ENCODE measurements at regions not wholly inside any gene's neighbourhood (a gene's known extent, or its start where the extent isn't known, plus 50 kb on each side); places are given as distances from the start of the nearest gene placed in this dataset.
"Not testable (repeated sequence)": the region's sequence is repeated elsewhere in the genome, so short reads cannot be mapped to it uniquely, and the experiment has no call there.

DNA sequence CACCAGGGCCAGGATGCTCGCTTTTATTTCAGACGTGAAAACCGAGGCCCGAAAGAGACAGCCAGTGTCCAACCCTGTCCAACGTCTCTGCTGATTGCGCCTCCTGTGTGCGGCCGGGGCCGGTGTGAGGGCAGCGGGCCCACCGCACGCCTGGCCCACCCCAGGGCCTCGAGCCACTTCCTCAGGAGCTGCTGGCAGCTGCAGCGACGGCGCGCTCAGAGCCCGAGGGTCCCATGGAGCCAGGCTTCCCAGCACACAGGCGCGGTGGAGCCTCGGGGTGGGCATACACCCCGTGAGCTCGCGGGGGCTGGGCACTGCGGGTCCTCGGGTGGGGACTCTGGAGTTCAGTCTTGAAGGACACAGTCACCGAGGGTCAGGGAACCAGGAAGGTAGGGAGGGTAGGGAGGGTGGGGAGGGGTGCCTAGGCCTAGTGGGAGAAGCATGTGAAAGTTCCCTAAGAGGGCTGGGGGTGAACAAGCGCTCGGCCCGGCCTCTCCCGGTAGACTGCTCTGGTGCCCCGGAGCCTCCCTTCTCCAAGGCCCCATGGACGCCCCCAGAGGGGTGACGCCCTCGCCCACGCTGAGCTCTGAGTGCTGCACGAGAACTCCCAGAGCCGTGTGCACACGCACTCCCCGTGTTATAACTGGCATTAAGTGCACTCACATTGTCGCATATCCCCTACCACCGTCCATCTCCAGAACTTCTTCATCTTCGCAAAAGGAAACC lies 1547.2 kb downstream of the RPIA start:
- H3K4me3 ChIP-seq (ENCODE audit: low read depth, low read length) = not testable (repeated sequence)

DNA sequence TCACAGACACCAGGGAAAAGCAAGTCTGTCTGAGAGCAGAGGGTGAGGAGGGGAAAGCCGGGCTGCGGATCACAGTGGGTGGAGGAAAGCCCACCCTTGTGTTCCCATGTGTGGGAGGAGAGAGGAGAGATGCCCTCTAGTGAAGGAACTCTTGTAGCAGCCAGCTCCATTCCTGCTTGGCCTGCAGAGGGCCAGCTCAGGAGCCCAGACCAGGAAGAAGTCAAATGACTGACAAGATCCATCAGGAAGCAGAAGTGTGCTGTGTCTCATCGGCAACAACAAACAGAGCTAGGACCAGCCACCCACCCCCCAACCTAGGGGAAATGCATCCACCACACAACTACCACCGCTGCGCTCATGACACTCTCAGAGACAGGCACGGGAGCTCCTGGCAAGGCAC lies 1548.3 kb downstream of the RPIA start:
- H3K4me3 ChIP-seq (ENCODE audit: low read depth, low read length); DNase-seq (ENCODE audit: low read depth): not testable (repeated sequence)

More for the DNA sequence above, 1547.2 kb downstream of the RPIA start:
- not testable (repeated sequence) for DNase-seq (ENCODE audit: low read depth)

DNA sequence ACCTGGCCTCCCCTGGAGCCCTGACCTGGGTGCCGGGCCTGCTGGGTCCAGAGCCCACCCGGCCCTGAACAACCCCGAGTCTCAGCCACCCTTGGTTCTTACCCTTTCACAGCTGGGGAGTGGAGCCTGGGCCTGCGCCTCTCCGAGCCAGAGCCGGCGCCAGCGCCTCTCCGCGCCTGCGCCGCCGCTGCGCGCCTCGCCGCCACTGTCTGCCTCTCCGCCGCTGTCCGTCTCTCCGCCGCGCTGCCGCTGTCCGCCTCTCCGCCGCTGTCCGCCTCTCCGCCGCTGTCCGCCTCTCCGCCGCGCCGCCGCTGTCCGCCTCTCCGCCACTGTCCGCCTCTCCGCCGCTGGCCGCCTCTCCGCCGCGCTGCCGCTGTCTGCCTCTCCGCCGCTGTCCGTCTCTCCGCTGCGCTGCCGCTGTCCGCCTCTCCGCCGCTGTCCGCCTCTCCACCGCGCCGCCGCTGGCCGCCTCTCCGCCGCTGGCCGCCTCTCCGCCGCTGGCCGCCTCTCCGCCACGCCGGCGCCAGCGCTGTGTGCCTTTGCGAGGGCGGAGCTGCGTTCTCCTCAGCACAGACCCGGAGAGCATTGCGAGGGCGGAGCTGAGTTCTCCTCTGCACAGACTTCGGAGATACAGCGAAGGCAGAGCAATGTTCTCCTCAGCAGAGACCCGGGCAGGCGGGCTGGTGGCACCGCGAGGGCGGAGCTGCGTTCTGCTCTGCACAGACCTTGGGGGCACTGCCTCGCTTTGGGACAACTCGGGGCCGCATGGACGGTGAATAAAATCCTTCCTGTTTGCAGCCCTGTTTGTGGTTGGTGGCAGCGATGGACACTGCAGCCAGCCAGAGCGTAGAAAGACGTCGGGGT lies 1553.7 kb downstream of the RPIA start:
- DNase-seq (ENCODE audit: low read depth); H3K4me3 ChIP-seq (ENCODE audit: low read depth, low read length): not testable (repeated sequence)

DNA sequence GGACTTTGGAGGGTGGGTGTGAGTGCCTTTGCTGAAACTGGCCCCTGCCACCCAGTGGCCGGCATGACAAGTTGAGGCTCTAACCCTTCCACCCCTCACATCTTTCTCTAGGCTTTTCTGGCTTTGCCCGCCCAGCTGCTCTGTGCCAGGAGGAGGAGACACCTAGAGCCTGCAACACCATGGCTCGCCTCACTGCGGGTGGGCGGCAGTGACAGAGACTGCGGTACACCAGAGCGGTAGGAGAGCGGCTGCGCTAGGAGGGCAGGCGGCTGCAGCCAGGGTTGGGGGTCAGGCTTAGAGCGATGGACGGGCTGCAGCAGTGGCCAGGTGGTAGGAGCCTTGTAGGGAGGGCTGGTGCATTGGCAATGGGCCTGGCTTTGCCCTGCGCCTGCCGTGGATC lies 1556.9 kb downstream of the RPIA start:
- DNase-seq (ENCODE audit: low read depth); H3K4me3 ChIP-seq (ENCODE audit: low read depth, low read length): not testable (repeated sequence)

DNA sequence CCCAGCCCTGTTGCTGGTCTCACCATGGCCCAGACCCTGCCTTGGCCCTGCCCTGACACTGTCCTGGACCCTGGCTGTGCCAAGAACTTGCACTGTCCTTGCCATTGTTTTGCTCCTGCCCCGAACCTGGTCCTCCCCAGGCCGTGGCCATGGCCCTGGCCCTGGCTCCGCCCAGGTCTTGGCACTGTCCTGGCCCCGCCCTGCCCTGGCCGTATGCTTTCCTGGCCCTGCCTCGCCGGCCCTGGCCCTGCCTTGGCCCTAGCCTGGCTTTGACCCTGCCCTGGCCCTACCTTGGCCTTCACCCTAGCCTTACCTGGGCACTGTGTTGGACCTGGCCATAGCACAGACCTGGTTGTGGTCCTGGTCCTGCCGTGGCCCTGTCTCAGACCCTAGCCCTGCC lies 1558.9 kb downstream of the RPIA start:
- H3K4me3 ChIP-seq (ENCODE audit: low read depth, low read length) = not testable (repeated sequence)

DNA sequence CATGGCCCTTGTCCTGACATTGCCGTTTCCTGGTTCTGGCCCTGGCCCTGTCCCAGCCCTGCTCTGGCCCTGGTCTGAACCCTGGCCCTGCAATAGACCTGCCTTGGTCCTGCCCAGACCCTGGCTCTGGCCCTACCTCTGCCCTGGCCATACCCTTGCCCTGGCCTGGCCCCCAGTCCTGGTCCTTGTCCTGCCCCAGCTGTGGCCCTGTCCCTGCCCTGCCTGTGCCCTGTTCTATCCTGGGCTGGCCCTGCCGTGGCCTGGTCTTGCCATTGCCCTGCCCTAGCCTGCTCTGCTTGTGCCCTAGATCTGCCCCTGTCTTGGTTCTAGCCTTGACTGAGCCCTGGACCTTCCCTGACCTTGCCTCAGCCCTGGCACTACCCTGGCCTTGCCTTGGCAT lies 1560.1 kb downstream of the RPIA start:
- not testable (repeated sequence) for DNase-seq (ENCODE audit: low read depth); H3K4me3 ChIP-seq (ENCODE audit: low read depth, low read length)

More for the DNA sequence above, 1558.9 kb downstream of the RPIA start:
- DNase-seq (ENCODE audit: low read depth) = not testable (repeated sequence)

DNA sequence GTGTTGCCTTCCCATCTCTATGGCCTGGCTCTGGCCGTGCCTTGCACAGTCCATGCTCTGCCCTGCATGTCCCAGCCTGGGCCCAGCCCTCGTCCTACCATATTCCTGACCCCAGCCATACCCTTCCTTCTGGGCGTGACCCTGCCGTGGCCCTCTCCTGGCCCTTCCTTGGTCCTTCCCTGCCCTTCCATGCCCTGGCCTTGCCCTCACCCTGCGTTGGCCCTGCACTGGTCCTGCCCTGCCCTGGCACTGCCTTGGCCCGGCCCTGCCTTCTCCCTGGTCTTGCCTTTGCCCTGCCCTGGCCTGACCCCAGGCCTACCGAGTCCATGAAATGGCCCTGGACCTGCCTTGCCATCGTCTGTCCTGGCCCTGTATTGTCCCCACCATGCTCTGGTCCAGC lies 1561.8 kb downstream of the RPIA start:
- DNase-seq (ENCODE audit: low read depth); H3K4me3 ChIP-seq (ENCODE audit: low read depth, low read length): not testable (repeated sequence)

DNA sequence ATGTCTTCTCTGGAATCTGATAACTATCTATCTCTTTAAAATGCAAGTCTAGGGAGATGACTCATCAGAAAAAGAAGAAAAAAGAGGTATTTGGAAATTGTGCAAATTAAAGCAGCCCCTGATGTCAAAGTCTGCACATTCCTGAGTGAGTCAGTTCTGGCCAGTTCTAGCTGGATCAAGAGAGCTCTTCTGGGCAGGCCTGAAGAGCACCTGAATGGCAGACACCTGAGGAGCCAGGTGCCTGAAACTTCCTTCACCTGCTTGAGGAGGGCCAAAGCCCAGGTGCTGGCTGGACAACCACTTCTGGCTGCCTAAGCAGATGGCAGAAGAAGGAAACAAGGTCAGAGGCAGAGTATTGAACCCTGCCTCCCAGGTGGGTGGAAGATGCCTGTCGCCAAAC lies 1575.4 kb downstream of the RPIA start:
- not testable (repeated sequence) for H3K4me3 ChIP-seq (ENCODE audit: low read depth, low read length); DNase-seq (ENCODE audit: low read depth)

DNA sequence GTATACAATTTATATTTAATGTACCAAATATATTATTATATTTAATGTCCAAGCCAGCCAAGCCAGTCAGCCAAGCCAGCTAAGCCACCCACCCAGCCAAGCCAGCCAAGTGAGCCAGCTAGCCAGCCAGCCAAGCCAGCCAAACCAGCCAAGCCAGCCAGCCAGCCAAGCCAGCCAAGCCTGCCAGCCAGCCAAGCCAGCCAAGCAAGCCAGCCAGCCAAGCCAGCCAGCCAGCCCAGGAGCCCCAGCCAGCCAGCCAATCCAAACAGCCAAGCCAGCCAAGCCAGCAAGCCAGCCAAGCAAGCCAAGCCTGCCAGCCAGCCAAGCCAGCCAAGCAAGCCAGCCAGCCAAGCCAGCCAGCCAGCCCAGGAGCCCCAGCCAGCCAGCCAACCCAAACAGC lies 1596.3 kb downstream of the RPIA start:
- not testable (repeated sequence) for H3K4me3 ChIP-seq (ENCODE audit: low read depth, low read length); DNase-seq (ENCODE audit: low read depth)

DNA sequence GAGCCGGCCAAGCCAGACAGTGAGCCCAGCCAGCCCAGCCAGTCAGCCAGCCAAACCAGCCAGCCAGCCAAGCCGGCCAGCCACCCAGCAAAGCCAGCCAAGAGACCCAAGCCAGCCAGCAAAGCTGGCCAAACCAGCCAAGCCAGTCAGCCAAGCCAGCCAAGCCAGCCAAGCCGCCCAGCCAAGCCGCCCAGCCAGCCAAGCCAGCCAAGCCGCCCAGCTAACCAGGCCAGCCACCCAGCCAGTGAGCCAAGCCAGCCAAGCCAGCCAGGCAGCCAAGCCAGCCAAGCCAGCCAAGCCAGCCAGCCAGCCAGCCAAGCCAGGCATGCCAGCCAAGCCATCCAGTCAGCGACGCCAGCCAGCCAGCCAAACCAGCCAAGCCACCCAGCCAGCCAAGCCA lies 1596.9 kb downstream of the RPIA start:
- DNase-seq (ENCODE audit: low read depth); H3K4me3 ChIP-seq (ENCODE audit: low read depth, low read length): not testable (repeated sequence)

DNA sequence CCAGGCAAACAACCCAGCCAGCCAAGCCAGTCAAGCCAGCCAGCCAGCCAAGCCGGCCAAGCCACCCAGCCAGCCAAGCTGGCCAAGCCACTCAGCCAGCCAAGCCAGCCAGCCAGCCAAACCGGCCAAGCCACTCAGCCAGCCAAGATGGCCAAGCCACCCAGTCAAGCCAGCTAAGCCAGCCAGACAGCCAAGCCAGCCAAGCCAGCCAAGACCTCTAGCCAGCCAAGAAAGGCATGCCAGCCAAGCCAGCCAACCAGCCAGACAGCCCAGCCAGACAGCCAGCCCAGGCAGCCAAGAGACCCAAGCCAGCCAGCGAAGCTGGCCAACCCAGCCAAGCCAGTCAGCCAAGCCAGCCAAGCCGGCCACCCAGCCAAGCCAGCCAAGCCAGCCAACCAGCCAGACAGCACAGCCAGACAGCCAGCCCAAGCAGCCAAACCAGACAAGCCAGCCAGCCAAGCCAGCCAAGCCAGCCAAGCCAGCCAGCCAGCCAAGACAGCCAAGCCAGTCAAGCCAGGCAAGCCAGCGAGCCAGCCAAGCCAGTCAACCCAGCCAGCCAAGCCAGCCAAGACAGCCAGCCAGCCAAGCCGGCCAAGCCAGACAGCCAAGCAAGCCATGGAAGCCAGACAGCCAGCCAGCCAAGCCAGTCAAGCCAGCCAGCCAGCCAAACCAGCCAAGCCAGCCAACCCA lies 1598.0 kb downstream of the RPIA start:
- DNase-seq (ENCODE audit: low read depth); H3K4me3 ChIP-seq (ENCODE audit: low read depth, low read length): not testable (repeated sequence)

DNA sequence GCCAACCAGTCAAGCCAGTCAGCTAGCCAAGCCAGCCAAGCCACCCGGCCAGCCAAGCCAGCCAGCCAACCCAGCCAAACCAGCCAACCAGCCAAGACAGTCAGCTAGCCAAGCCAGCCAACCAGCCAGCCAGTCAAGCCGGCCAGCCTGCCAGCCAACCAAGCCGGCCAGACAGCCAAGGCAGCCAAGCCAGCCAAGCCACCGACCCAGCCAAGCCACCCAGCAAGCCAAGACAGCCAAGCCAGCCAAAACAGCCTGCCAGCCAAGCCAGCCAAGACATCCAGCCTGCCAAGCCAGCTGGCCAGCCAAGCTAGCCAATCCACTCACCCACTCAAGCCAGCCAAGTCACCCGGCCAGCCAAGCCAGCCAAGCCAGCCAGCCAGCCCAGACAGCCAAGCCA lies 1599.2 kb downstream of the RPIA start:
- DNase-seq (ENCODE audit: low read depth) = not testable (repeated sequence)

DNA sequence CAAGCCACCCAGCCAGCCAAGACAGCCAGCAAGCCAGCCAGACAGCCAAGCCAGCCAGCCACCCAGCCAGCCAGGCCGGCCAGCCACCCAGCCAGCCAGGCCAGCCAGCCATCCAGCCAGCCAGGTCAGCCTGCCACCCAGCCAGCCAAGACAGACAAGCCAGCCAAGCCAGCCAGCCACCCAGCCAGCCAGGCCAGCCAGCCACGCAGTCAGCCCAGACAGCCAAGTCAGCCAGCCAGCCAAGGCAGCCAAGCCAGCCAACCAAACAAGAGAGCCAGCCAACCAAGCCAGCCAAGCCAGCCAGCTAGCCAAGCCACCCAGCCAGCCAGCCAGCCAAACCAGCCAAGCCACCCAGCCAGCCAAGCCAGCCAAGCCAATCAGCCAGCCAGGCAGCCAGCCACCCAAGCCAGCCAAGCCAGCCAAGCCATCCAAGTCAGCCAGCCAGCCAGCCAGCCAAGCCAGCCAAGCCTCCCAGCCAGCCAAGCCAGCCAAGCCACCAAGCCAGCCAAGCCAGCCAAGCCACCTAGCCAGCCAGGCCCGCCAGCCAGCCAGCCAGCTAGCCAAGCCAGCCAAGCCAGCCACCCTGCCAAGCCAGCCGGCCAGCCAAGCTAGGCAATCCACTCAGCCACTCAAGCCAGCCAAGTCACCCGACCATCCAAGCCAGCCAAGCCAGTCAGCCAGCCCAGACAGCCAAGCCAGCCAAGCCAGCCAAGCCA lies 1599.9 kb downstream of the RPIA start:
- not testable (repeated sequence) for H3K4me3 ChIP-seq (ENCODE audit: low read depth, low read length); DNase-seq (ENCODE audit: low read depth)

More for the DNA sequence above, 1599.2 kb downstream of the RPIA start:
- H3K4me3 ChIP-seq (ENCODE audit: low read depth, low read length) = not testable (repeated sequence)

DNA sequence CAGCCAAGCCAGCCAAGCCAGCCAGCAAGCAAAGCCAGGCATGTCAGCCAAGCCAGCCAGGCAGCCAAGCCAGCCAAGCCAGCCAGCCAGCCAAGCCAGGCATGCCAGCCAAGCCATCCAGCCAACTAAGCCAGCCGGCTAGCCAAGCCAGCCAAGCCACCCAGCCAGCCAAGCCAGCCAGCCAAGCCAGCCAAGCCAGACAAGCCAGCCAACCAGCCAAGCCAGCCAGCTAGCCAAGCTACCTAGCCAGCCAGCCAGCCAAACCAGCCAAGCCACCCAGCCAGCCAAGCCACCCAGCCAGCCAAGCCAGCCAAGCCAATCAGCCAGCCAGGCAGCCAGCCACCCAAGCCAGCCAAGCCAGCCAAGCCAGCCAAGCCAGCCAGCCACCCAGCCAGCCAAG lies 1600.5 kb downstream of the RPIA start:
- not testable (repeated sequence) for DNase-seq (ENCODE audit: low read depth)

DNA sequence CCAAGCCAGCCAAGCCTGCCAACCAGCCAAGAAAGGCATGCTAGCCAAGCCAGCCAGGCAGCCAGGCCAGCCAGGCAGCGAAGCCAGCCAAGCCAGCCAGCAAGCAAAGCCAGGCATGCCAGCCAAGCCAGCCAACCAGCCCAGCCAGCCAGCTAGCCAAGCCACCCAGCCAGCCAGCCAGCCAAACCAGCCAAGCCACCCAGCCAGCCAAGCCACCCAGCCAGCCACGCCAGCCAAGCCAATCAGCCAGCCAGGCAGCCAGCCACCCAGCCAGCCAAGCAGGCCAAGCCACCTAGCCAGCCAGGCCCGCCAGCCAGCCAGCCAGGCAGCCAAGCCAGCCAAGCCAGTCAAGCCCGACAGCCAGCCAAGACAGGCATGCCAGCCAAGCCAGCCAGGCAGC lies 1601.0 kb downstream of the RPIA start:
- DNase-seq (ENCODE audit: low read depth) = not testable (repeated sequence)

More for the DNA sequence above, 1600.5 kb downstream of the RPIA start:
- not testable (repeated sequence) for H3K4me3 ChIP-seq (ENCODE audit: low read depth, low read length)

DNA sequence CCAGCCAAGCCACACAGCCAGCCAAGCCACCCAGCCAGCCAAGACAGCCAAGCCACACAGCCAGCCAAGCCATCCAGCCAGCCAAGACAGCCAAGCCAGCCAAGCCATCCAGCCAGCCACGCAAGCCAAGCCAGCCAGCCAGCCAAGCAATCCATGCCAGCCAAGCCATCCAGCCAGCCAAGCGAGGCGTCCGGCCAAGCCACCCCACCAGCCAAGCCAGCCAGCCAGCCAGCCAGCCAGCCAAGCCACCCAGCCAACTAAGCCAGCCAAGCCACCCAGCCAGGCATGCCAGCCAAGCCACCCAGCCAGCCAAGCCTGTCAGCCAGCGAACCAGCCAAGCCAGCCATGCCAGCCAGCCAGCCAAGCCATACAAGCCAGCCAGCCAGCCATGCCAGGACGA lies 1601.8 kb downstream of the RPIA start:
- H3K4me3 ChIP-seq (ENCODE audit: low read depth, low read length); DNase-seq (ENCODE audit: low read depth): not testable (repeated sequence)

More for the DNA sequence above, 1601.0 kb downstream of the RPIA start:
- not testable (repeated sequence) for H3K4me3 ChIP-seq (ENCODE audit: low read depth, low read length)

DNA sequence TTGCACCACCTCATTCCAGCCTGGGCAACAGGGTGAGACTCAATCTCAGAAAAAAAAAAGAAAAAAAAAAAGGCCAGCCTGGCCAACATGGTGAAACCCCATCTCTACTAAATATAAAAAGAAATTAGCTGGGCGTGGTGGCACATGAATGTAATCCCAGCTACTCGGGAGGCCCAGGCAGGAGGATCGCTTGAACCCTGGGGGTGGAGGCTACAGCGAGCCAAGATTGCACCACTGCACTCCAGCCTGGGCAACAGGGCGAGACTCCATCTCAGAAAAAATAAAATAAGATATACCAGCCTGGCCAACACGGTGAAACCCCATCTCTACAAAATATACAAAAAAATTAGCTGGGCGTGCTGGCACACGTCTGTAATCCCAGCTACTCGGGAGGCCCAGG lies 1602.3 kb downstream of the RPIA start:
- not testable (repeated sequence) for DNase-seq (ENCODE audit: low read depth); H3K4me3 ChIP-seq (ENCODE audit: low read depth, low read length)

DNA sequence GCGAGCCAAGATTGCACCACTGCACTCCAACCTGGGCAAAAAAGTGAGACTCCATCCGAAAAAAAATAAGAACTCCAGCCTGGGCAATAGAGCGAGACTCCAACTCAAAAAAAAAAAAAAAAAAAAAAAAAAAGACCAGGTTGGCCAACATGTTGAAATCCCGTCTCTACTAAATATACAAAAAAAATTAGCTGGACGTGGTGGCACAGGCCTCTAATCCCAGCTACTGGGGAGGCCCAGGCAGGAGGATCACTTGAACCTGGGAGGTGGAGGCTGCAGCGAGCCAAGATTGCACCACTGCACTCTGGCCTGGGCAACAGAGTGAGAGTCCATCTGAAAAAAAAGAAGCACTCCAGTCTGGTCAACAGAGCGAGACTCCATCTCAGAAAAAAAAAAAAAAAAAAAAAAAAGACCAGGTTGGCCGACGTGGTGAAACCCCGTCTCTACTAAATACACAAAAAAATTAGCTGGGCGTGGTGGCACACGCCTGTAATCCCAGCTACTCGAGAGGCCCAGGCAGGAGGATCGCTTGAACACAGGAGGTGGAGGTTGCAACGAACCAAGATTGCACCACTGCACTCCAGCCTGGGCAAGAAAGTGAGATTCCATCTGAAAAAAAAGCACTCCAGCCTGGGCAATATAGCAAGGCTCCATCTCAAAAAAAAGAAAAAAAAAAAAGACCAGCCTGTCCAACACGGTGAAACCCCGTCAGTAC lies 1603.7 kb downstream of the RPIA start:
- DNase-seq (ENCODE audit: low read depth) = not testable (repeated sequence)

DNA sequence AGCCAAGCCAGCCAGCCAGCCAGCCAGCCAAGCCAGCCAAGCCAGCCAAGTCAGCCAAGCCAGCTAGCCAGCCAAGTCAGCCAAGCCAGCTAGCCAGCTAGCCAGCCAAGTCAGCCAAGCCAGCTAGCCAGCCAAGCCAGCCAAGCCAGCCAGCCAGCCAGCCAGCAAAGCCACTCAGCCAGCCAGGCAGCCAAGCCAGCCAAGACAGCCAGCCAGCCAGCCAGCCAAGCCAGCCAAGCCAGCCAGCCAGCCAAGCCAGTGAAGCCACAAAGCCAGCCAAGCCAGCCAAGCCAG lies 1605.0 kb downstream of the RPIA start:
- not testable (repeated sequence) for H3K4me3 ChIP-seq (ENCODE audit: low read depth, low read length); DNase-seq (ENCODE audit: low read depth)

More for the DNA sequence above, 1603.7 kb downstream of the RPIA start:
- not testable (repeated sequence) for H3K4me3 ChIP-seq (ENCODE audit: low read depth, low read length)

Measured in skeletal muscle cell (primary cell).